Cerebellar cortex (tissue), 1 donor: ENCODE measurements at regions not wholly inside any gene's neighbourhood (a gene's known extent, or its start where the extent isn't known, plus 50 kb on each side); places are given as distances from the start of the nearest gene placed in this dataset.

Experiments
- DNase-seq: peaks from one replicate; pipeline ENCODE4 v3.0.0-alpha.2; 2015; ENCODE audit warnings: low spot score

DNA sequence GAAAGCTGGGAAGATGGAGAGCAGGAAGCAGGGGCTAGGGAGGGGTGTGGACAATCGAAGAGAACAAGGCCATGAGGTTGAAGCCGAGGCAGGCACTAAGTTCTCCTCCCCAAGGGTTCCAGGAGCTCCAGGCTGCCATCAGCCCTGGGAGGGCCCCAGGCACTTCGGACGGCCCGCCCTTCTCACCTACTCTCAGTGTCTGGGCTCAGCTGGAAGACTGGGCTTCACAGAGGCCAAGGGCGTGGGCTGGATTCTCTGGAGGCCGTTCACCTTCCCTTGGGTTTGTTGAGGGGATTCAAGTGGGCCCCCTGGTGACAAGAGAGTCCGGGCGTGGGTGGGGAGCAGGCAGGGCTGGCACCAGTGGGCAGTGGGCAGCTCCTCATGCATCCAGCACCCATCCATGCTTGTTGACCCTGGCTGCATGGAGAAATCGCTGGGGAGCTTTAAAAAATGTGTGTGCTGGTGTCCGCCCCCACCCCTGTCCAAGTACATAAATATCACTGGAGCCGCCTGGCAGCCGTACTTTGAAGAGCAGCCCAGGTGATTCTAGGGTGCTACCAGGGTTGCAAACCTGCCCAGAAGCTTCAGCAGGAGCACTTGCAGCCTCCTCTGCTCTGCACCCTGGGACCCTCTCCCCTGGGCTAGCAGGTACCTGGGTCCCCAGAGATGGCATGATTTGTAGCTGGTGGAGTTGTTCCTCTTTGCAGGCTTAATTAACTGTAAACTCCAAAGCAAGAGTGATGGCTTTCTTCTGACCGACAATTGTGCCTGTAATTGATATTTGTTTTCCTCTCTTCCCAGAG, 74.3 kb downstream of the RTL6 start:
- DNase-seq = no peak

DNA sequence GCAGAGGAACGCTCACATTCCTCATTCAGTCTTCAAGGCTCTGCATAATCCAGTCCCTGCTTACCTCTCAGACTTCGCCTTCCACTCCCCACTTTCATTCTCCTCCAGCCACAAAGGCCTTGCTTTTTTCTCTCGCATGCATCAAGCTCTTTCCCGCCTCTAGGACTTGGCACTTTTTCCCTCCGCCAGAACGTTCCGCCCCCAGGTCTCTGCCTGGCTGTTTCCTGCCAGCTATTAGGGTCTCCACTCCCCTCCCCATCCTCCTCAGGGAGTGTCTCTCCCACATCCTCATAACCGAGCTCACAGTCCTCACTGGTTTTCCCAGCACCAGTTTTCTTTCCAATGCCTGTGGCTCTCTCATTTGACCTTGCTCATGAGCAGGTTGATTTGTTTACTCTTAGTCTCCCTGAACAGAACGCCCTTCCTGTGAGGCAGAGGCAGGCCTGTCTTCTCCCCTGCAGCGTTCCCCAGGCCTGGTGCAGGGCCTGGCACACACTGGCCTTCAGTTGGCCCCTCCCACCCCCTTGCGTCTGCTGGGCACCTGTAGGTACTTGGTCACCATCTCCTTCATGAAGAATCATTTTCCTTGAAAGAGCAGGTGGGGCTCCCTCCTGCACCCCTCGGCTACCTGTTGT, 75.2 kb downstream of the RTL6 start:
- no peak for DNase-seq

DNA sequence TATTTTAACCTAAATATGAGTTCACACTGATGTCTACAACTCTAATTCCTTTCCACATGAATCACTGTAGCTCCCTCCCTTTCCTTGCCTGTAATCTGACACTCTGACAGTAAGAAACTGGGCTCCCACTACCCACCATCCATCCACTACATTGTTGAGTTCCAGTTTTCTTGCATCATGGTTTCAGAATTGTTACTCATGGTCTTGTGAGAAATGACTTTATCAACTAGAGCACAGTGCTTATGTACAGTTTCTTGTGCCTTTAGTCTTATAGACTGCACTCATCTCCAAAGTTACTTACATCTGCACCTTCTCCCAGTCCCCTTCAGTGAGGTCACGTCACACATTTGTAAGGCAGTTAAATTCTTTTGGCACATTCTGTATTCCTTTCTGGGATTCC, 78.6 kb downstream of the RTL6 start:
- no peak for DNase-seq

DNA sequence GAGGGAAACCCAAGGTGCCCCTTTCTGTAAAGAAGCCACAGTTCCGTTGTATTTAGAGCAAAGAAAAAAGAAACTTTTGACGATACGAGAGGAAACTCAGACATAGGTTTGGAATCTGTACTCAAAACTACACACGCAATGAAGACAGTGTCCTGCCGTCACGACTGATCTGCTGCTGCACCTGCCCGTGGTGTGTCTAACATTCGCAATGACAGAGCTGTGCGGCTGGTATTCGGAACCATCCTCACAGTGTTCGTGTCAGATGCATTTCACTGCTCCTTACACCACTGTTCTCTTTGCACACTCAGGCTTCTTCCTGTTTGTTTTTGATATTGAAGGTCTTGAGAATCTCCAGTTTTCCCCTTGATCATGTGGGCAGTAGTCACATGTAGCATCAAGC, 84.8 kb downstream of the RTL6 start:
- no peak for DNase-seq

DNA sequence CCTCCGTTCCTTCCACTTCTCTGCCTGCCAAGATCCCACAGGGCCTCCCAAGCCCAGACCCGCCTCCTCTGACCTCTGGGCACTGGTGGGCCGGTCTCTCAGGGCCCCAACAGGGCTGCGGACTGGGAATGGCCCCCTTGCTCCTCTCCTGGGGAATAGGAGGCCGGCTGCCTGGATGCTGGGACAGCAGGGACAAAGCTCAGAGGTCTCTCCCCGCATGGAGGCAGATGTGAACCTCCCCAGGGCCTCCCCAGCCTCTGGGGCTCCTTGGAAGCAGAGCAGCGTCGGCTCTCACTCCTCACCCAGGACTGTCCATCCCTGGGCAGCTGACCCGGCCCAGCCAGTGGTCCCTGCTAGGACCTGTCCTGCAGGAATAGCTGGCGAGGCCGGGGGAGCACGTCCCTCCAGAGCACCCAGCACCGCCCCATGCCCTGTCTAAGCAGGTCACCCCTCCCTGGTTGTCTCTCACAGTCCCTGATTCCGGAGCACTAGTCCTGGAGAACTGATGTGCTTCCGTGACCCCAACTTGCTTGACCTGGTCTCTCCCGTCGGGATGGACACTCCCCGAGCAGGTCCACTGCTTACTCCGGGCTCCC, 85.8 kb downstream of the RTL6 start:
- no peak for DNase-seq

DNA sequence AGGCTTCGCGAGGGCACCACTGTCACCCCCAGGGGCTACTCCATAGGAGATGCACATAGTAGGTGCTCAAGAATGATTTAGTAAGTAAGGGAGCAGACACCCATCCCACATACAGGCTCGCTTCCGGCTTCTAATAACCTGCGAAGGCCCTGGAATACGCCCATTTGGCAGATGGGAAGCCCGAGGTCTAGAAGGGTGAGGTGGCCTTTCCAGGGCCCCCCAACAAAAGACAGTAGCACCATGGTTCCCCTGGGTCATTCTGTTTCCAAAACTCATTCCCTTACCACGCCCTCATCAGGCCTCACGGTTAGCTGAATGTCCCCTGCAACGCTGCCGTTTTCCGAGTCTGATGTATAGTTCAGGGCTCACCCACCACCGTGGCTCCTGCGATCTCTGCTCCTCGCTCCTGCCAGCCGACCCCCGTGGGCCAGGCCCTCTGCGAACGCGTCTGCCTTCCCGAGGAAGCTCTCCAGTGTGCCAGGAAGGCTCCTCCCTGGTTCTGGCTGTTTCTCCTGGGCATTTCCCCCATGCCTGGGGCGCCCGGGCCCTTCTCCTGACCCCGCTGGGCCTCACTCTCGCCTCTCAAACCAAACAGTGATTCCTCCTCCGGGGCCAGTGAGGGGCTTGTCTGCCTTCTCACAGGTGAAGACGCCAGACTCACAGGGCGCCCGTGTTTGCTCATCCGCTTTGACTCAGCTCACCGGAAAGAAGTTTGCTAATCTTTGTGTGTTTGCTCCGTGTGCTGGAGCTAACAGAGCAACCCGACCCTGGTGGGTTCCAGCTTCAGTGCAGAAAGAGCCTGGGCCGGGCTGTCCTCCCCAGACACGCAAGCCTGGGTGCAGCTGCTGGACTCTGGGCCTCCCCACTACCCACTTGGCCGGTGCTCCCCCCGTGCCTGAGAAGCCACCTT, 86.6 kb downstream of the RTL6 start:
- no peak for DNase-seq

DNA sequence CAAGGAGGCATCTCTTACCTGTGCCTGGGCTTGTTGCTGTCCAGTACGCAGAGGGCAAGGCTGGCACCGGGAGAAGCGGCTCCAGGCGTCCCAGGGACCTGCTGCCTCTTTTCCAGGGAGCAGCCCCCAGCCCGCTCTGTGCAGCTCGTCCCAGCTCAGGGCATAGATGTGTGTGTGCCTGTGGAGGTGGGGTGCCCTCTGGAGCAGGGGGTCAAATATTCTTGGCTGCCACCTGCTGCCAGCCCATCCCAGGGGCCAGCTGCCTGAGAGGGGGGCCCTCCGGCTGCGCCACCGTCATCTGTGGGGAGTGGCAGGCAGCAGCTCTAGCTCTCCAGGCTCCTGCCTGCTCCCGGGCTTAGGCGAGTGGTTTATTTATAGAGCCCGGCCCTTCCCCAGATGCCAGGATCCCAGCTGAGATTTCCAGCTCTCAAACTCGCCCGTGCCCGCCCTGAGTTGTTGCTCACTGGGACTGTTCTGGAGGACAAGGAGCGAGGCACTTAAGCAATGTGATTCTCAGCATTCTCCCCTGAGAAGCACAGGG, 87.5 kb downstream of the RTL6 start:
- no peak for DNase-seq

DNA sequence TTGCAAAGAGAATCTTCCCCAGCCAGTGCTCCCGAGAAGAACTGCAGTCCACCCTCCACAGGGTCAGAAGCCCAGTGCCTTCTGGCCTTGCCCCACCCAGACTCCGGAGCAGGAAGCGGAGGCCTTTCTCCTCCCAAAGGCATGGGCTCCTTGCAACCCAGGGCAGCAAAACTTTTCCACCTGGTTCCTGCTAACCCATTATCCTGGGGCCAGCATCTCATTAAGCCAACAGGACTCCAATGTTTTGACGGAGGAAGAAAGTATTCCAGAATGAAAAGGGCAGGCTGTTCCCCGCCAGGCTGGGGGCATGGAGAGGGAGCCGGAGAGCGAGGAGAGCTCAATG, 88.1 kb downstream of the RTL6 start:
- DNase-seq = peak; percentile 3

DNA sequence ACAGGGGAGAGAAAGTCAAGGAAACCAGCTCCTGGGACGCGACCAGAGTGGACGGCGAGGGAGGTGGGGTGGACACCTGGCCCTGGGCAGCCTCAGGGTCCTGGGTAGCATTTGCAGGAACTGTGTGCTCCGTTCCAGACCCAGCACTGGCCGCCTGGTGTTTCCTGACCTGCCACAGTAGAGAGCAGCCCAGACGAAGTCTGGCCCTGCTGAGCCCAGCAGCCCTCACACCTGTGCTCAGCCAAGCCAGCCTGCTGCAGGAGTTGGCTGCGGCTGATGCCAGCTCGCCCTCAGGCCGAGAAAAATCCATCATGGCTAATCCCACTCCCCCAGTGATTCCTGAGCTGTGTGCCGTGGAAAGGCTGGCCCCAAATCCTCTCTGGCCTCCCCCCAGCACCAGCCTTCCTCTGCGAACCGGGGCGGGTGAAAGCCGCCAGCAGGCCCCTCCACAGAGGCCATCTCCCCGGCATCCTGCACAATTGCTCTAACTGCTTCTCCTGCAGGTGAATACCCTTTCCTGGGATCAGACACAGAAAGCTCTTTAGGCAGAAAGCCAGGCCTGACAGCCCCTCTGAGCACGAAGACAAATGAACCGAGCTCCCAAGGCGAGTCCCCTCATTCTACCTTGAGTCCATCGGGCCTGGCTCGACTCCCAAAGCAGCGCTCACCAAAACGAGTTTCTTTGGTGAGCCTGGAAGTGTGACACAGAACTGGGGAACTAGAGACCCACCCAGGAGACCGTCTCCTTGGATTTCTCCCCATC, 88.6 kb downstream of the RTL6 start:
- DNase-seq = peak; percentile 59

DNA sequence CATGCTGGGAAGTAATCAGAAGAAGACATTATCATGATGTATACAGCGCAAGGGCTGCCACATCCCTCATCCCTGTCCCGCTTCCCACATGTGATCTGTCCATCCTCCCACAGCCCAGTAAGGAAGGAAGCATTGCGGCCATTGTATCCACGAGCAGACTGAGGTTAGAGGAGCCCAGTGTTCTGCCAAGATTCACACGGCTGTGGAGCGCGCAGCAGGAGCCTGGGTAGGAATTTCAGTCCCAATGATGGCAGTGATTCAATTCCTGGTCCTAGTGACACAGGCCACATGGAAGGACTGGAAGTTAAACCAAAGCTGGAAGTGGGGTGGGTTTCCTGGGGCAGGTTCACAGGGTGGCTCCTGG, 89.2 kb downstream of the RTL6 start:
- no peak for DNase-seq

DNA sequence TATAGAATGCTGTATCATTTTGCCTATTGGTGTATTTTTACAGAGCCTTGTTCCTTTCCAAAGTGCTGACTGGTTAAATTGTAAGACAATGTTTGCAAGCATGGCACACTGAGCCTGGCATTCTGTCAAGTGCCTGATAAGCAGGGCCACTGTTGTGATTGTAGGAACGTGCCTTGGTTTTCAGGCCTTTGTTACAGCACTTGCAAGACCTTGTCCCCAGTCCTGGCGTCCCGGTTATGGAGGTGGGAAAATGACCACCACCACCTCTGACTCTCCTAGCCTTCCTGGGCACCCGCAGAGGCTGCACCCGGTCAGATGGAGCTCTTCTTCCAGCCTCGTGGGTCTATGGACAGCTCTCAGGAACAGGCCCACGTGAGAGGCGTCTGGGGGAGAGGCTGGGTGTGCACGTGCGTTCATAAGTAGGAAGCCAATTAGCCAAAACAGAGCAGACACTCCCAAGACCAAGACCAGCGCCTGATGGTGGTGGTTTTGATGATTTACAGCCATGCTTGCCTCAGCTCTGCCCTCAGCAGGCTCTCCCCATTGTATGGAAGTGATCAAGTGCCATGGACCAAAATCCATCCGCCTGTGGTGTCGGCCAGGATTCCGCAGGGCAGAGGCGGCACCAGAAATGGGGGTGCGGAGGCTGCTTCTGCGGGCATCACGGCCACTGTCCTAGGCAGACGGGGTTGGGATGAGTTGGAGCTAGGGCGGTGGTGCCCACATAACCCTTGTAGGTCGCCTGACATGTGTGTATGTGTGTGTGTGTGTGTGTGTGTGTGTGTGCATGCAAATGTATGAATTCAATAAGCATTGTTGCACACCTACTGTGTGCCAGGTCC, 89.8 kb downstream of the RTL6 start:
- no peak for DNase-seq

DNA sequence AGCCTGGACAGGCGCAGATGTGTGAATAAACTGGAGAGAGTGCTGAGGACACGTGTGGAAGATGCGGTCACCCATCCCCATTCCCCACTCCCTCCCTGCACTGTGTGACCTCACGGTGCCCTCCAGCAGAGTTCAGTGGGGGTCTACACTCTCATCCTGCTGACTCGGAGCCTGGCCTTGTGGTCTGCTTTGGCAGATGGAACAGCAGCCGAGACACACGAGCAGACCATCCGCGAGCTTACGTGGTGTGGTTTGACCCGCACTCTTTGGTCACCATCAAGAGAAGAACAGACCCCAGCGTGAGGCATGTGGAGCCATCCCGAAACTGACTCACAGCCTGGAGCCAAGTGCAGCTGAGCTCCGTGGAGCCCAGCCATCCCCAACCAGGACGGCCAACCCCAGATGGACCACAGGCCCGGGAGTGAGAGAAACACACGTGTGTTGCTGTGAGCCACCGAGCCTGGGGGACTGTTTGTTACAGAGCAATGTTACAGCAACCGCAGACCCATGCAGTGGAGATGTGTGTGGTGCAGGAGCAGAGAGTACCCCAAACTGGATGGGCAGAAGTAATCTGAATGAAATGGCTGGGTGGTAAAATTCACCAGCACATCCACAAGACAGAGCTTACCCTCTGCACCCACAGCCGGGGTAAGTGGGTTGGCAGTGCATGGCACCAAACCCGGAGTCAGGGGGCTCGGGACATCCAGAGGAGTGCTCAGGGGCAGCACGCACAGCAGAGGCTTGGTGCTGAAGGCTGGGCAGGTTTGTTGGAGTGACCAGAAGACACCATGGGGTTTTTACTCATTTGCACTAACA, 90.7 kb downstream of the RTL6 start:
- no peak for DNase-seq

DNA sequence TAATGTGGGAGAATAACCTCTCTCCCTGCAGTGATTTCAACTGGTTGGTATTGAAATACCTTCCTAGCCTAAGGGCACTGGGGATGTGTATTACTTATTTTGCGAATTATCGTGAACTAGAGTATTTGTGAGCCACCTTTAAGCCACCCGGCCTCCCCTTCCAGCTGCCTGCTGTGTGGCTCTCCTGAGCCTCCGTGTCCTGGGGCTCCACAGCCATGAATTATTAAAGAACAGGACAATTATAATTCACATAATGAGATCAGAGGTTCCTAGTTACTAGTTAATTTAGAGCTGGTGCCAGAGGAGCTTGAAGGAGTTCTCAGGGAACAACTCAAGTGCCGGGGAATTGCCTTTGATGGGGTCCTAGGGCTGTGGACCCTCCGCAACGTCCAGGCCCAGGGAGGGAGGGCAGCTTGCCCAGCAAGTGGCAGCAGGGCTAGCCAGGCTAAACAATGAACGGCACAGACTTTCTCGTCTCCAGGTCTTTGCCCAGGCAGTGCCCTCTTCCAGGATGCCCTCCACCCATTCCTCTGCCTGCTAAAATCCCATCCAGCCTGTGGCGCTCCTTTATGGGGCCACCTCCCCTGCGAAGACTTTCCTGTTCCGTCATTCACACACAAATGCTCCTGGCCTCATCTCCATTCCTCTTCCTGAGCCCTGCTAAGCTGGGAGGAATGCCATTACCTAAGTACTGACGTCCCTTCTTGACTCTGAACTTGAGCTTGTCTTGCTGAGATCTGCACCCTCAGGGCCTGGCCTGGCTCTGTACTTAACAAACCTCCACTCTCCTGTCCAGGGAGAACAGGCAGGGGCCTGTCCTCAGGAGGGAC, 91.5 kb downstream of the RTL6 start:
- no peak for DNase-seq

DNA sequence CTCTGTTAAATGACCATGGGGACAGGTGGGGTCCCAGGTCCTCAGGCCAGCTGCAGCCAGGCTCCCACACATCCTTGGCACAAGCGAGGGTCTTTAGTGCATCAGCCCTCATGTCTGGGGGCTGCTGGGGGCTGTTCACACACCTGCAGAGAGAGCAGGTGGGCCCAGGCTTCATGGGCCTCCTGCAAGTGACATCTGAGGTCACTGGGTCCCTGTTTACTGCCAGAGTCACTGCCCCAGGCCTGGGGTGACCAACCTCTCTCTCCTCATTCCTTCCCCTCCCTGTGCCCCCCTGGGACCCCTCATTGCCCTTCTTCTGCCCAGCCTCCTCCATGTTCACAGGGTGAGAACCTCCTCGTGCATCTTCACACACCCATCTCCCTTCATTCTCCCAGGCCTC, 92.4 kb downstream of the RTL6 start:
- no peak for DNase-seq

DNA sequence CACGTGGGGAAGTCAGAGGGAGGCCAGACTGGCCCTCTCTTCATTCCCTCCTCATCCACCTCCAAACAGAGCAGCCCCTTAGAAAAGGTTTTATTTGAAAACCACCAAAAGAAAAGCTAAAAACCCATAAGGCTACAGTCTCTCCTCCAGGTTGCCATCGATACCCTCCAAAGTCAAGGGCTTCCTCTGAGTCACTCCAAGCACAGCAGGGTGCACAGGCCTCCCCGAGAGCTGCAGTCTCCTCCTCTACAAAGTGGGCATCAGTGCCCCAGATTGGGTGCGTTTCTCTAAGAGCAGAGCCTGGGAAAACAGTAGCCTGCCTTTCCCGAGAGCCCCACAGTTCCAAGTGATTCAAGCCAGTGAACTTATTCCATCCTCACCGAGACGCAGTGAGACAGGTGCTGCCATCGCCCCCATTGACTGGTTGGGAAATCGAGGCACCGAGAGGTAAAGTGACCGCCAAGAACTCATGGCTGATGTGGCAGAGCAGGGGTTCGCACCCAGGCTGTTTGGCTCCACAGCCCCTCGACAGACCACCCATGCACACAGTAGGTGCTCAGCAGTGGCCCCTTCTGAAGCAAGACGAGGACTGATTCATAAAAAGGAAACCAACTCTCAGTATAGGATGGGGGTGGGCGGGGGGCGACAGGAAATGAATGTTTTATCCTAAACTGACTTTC, 91.7 kb upstream of the SHISAL1 start:
- DNase-seq = no peak

DNA sequence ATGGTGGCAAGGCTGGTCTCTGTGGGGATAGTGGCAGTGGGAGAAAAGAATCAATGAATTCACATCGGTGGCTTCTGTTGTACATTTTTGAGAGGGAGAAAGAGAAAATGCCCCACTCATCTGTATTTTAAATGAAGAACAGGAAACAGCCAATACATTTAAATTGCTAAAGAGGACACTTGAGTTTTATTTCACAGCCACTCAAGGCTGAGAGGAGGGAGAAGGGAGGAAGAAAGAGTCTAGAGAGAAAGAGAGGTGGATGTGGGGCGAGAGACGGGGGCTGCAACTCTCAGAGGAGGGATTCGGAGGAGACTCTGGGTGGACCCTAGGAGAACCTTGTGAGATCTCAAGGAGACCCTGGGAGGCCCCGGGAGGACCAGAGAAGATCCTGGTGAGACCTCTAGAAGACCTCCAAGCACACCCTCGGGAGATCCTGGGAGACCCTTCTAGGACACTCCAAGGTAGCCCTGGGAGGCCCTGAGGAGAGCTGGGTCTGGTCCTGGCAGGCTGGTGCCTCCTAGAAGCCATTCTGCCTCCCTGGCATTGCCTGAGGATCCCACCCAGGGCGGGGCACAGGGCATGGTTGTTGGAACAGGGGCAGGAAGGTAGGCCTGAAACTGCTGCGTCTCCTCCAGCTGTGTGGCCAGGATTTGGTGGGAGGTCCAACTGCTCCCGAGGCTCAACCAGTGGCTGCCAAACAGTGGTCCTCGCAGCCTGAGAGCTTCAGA, 91.0 kb upstream of the SHISAL1 start:
- DNase-seq = no peak

DNA sequence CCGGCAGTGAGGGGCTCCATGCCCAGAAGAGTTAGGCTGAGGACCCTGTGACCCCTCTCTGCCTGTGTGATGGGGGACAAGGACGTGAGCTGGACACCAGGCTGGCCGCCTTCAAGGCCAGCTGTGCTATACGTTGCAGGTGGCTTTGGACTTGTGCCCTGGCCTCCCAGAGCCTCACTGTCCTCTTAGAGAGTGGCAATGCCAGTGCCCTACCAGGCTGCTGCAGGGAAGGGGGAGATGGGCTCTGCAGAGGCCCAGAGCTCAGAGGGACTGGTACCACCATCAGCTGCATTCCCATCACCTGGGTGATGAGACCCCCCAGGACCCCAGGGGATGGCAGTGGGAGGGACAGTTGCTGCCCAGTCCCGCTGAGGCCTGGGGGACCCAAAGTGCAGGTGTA, 90.4 kb upstream of the SHISAL1 start:
- no peak for DNase-seq
